CD14-positive monocyte (primary cell): ENCODE measurements at regions not wholly inside any gene's neighbourhood (a gene's known extent, or its start where the extent isn't known, plus 50 kb on each side); places are given as distances from the start of the nearest gene placed in this dataset.

ENCODE experiments used
- DNase-seq, 3 donors: peaks; one replicate each; pipeline ENCODE4 v3.0.0-alpha.2; 2011 to 2022
- H2AFZ ChIP-seq: 2 replicates; pipeline ENCODE4 v1.6.0; 2012; ENCODE audit warnings: mild to moderate bottlenecking, low read depth, low read length, inconsistent platforms; ENCODE audit not compliant: insufficient read depth, poor library complexity, severe bottlenecking
- H3K27ac ChIP-seq, 2 donors: 1 replicate in 1 of 2; 2 replicates in 1 of 2; pipeline ENCODE4 v1.5.1; 2012 to 2013; ENCODE audit warnings: low read length in 2 of 2, control low read depth in 1 of 2, inconsistent platforms in 1 of 2, low read depth in 1 of 2, mild to moderate bottlenecking in 1 of 2
- H3K27me3 ChIP-seq, 2 donors: one replicate each; pipeline versions ENCODE4 v1.6.0 to v1.6.1; 2011 to 2013; ENCODE audit warnings: low read length in 2 of 2; ENCODE audit not compliant: control insufficient read depth in 2 of 2, insufficient read depth in 2 of 2
- H3K36me3 ChIP-seq, 2 donors: replicated peaks in 1 of 2; 1 replicate in 1 of 2; 2 replicates in 1 of 2; pipeline versions ENCODE4 v1.5.1 to v1.6.1; 2012 to 2013; ENCODE audit warnings: low read length in 2 of 2, control low read depth in 1 of 2, inconsistent platforms in 1 of 2, mild to moderate bottlenecking in 1 of 2; ENCODE audit not compliant: insufficient read depth in 2 of 2, control insufficient read depth in 1 of 2
- H3K4me1 ChIP-seq, 2 donors: 1 replicate in 1 of 2; 2 replicates in 1 of 2; pipeline versions ENCODE4 v1.5.1 to v1.6.1; 2012 to 2013; ENCODE audit warnings: low read length in 2 of 2, control low read depth in 1 of 2, inconsistent platforms in 1 of 2, mild to moderate bottlenecking in 1 of 2, moderate library complexity in 1 of 2; ENCODE audit not compliant: insufficient read depth in 2 of 2, control insufficient read depth in 1 of 2
- H3K4me2 ChIP-seq: replicated peaks from 2 replicates; pipeline ENCODE3; 2012; ENCODE audit warnings: low read length, moderate library complexity, mild to moderate bottlenecking; ENCODE audit not compliant: poor library complexity, severe bottlenecking; ENCODE audit errors: extremely low read depth
- H3K4me3 ChIP-seq, 3 experiments: fragments of 200-600 bp in 1 of 3; sonication (generic) in 1 of 3; replicated peaks in 1 of 3; 1 replicate in 2 of 3; 2 replicates in 1 of 3; pipeline ENCODE4 v1.5.1; 2011 to 2013; ENCODE audit warnings: low read length in 3 of 3, mild to moderate bottlenecking in 3 of 3, control low read depth in 2 of 3, low read depth in 2 of 3, inconsistent platforms in 1 of 3, moderate library complexity in 1 of 3
- H3K79me2 ChIP-seq: 2 replicates; pipeline ENCODE4 v1.6.0; 2012; ENCODE audit warnings: mild to moderate bottlenecking, control low read depth, inconsistent platforms, low read length, moderate library complexity; ENCODE audit not compliant: insufficient read depth
- H3K9ac ChIP-seq: 2 replicates; pipeline ENCODE4 v1.6.0; 2017; ENCODE audit warnings: low read length, mild to moderate bottlenecking; ENCODE audit not compliant: insufficient read depth, poor library complexity, severe bottlenecking
- H3K9me3 ChIP-seq, 2 donors: replicated peaks in 1 of 2; 1 replicate in 1 of 2; 2 replicates in 1 of 2; pipeline versions ENCODE4 v1.5.1 to v1.6.1; 2012 to 2013; ENCODE audit warnings: low read length in 2 of 2, control low read depth in 1 of 2; ENCODE audit not compliant: control insufficient read depth in 1 of 2, insufficient read depth in 1 of 2
- H4K20me1 ChIP-seq: 2 replicates; pipeline ENCODE4 v1.6.0; 2012; ENCODE audit warnings: mild to moderate bottlenecking, low read length, control low read depth, moderate library complexity; ENCODE audit not compliant: insufficient read depth
- H3K27ac Mint-ChIP-seq, 7 donors: one replicate each; pipeline ENCODE4 v1.8.0; 2020; ENCODE audit warnings: mild to moderate bottlenecking in 7 of 7, mixed read lengths in 7 of 7, moderate library complexity in 6 of 7, inconsistent platforms in 2 of 7
- H3K27me3 Mint-ChIP-seq, 3 donors: one replicate each; pipeline ENCODE4 v1.8.0; 2021 to 2022; ENCODE audit warnings: low read depth in 3 of 3, mild to moderate bottlenecking in 3 of 3, mixed read lengths in 3 of 3, moderate library complexity in 3 of 3, inconsistent platforms in 1 of 3
- H3K36me3 Mint-ChIP-seq, 2 donors: one replicate each; pipeline ENCODE4 v1.8.0; 2020; ENCODE audit warnings: mixed read lengths in 2 of 2, inconsistent platforms in 1 of 2, mild to moderate bottlenecking in 1 of 2
- H3K4me1 Mint-ChIP-seq: one replicate; pipeline ENCODE4 v1.8.0; 2020; ENCODE audit warnings: mild to moderate bottlenecking, mixed read lengths
- H3K4me3 Mint-ChIP-seq, 2 donors: one replicate each; pipeline ENCODE4 v1.8.0; 2020; ENCODE audit warnings: mild to moderate bottlenecking in 2 of 2, mixed read lengths in 2 of 2, moderate library complexity in 1 of 2
- H3K9me3 Mint-ChIP-seq, 7 donors: one replicate each; pipeline ENCODE4 v1.8.0; 2020 to 2022; ENCODE audit warnings: mixed read lengths in 7 of 7, mild to moderate bottlenecking in 6 of 7, moderate library complexity in 6 of 7, inconsistent platforms in 2 of 7
- WGBS: methylation state at CpG from one replicate; pipeline ENCODE4 v1.1.5; 2013; ENCODE audit warnings: missing lambda C conversion rate; ENCODE audit not compliant: insufficient coverage; 5-methylcytosine and 5-hydroxymethylcytosine counted together
- intact Hi-C, 2 donors: fragments of 100-400 bp; cut with micrococcal nuclease; formaldehyde crosslinking; loops; one replicate each; pipeline versions ENCODE4 v1.15.0 to v1.15.1; 2023
- TF ChIP-seq, protein P1 (sequence below): fragments of 200-600 bp; IDR thresholded peaks from one replicate; pipeline ENCODE4 v1.8.0; 2022; ENCODE audit warnings: antibody characterized with exemption, mild to moderate bottlenecking

DNA sequence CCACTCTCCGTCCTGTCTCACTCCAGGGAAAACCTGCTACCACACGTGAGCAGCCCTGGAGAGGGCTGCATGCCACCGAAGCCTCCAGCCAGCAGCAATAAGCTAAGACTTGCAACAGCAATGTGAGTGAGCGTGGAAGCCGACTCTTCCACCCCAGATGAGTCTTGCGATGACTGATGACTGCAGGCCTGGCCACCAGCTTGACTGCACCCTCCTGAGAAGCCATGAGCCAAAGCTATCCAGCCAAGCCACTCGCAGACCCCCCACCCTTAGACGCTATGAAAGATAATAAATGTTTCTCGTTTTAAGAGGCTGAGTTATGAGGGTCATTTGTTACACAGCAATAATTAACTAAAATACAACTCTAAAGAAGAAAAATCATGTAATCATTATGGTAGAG lies 118.6 kb upstream of the GALNT2 start:
- H3K27me3 Mint-ChIP-seq, result peaks cover 3 to 13% (median 4%) of the 10 kb centered on the region in 3 donors
- Histone ChIP-seq H3K4me2 (no peak overlapping the region), H2AFZ (no peak overlapping the region), H3K4me3 (no peak overlapping the region), H3K27ac (no peak overlapping the region), H3K9me3 (peaks cover 0 to 4% of the 10 kb centered on the region in 2 donors), H4K20me1 (no peaks in the 10 kb centered on the region), H3K4me1 (no peaks in the 10 kb centered on the region), H3K36me3 (no peaks in the 10 kb centered on the region), H3K27me3 (no peaks in the 10 kb centered on the region), H3K79me2 (no peaks in the 10 kb centered on the region), H3K9ac (no peak overlapping the region)
- H3K9me3 Mint-ChIP-seq, result peaks cover 0 to 10% (median 0%) of the 10 kb centered on the region in 7 donors
- no peaks in the 10 kb centered on the region for H3K36me3 Mint-ChIP-seq
- no peak overlapping the region for H3K27ac Mint-ChIP-seq
- intact Hi-C loops, result no loop called here
- TF ChIP-seq, protein P1, sequence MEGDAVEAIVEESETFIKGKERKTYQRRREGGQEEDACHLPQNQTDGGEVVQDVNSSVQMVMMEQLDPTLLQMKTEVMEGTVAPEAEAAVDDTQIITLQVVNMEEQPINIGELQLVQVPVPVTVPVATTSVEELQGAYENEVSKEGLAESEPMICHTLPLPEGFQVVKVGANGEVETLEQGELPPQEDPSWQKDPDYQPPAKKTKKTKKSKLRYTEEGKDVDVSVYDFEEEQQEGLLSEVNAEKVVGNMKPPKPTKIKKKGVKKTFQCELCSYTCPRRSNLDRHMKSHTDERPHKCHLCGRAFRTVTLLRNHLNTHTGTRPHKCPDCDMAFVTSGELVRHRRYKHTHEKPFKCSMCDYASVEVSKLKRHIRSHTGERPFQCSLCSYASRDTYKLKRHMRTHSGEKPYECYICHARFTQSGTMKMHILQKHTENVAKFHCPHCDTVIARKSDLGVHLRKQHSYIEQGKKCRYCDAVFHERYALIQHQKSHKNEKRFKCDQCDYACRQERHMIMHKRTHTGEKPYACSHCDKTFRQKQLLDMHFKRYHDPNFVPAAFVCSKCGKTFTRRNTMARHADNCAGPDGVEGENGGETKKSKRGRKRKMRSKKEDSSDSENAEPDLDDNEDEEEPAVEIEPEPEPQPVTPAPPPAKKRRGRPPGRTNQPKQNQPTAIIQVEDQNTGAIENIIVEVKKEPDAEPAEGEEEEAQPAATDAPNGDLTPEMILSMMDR, result no peak
- DNase-seq, result no peak
- no peak overlapping the region for H3K4me3 Mint-ChIP-seq
- 80% methylated on average over 2 of the region's 9 CpGs for WGBS
- no peaks in the 10 kb centered on the region for H3K4me1 Mint-ChIP-seq

DNA sequence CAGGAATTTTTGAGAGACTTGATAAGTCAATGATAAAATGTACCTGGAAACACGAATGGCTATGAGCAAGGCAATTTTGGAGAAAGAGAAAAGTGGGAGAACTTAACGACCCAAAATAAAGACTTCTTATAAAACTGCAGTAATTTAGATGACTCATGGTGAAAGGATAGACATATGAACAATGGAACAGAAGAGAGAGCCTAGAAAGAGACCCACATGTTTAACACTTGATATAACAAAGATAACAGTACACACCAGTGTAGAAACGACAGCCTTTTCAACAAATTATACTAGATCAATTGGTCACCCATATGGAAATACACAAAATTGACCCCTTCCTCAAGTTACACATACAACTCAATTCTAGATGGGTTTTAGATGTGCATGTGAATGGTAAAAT lies 117.5 kb upstream of the GALNT2 start:
- DNase-seq, result no peak
- no peak overlapping the region for H3K4me2 ChIP-seq
- no peak overlapping the region for H3K4me3 Mint-ChIP-seq
- H3K27me3 ChIP-seq, result no peaks in the 10 kb centered on the region
- H3K4me1 ChIP-seq, result no peaks in the 10 kb centered on the region
- no peaks in the 10 kb centered on the region for H3K36me3 Mint-ChIP-seq
- no peak overlapping the region for H3K27ac Mint-ChIP-seq
- no peaks in the 10 kb centered on the region for H3K79me2 ChIP-seq
- intact Hi-C loops, result no loop called here
- H3K9me3 ChIP-seq, result no peaks in the 10 kb centered on the region
- TF ChIP-seq, protein P1, result no peak
- no peak overlapping the region for H3K9ac ChIP-seq
- H4K20me1 ChIP-seq, result no peaks in the 10 kb centered on the region
- H3K36me3 ChIP-seq, result no peaks in the 10 kb centered on the region
- no peak overlapping the region for H2AFZ ChIP-seq
- H3K4me3 ChIP-seq, result no peak overlapping the region
- WGBS, result no CpG with 5 or more reads among the region's 3 CpGs
- no peak overlapping the region for H3K27ac ChIP-seq
- H3K9me3 Mint-ChIP-seq, result peaks cover 0 to 8% (median 0%) of the 10 kb centered on the region in 7 donors
- H3K4me1 Mint-ChIP-seq, result peaks cover 5% of the 10 kb centered on the region
- peaks cover 3 to 13% (median 4%) of the 10 kb centered on the region in 3 donors for H3K27me3 Mint-ChIP-seq
